ENCODE measurements at regions not wholly inside any gene's neighbourhood (a gene's known extent, or its start where the extent isn't known, plus 50 kb on each side); places are given as distances from the start of the nearest gene placed in this dataset.

DNA sequence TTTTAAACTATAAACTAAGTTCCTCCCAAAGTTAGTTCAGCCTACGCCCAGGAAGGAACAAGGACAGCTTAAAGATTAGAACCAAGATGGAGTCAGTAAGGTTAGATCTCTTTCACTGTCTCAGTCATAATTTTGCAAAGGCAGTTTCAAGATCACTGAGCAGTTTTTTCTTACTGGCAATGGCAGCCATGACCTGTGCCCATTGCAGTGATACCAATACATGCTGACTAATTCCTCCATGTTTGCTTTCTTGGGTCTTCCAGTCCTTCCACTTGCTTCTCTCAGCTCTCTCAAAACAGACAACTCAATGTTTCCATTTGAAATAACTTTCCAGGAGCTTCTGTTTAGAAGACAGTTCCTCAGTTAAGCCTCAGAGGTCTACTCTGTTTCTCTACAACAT, 79.5 kb downstream of the PCDH18 start:
- DNase-seq (no peak), ATAC-seq (no peak)
- intact Hi-C loops (cut with DNase I): no loop called here
- no peaks in the 10 kb centered on the region for H3K4me1 ChIP-seq
- H3K4me3 ChIP-seq: no peak overlapping the region
- H3K27ac ChIP-seq: no peak overlapping the region
- no peaks in the 10 kb centered on the region for H3K27me3 ChIP-seq (ENCODE audit: low read depth)
- TF ChIP-seq, protein P1, sequence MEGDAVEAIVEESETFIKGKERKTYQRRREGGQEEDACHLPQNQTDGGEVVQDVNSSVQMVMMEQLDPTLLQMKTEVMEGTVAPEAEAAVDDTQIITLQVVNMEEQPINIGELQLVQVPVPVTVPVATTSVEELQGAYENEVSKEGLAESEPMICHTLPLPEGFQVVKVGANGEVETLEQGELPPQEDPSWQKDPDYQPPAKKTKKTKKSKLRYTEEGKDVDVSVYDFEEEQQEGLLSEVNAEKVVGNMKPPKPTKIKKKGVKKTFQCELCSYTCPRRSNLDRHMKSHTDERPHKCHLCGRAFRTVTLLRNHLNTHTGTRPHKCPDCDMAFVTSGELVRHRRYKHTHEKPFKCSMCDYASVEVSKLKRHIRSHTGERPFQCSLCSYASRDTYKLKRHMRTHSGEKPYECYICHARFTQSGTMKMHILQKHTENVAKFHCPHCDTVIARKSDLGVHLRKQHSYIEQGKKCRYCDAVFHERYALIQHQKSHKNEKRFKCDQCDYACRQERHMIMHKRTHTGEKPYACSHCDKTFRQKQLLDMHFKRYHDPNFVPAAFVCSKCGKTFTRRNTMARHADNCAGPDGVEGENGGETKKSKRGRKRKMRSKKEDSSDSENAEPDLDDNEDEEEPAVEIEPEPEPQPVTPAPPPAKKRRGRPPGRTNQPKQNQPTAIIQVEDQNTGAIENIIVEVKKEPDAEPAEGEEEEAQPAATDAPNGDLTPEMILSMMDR (IDR thresholded peaks at IDR 0.05): no peak
- no peaks in the 10 kb centered on the region for H3K9me3 ChIP-seq
- no peaks in the 10 kb centered on the region for H3K36me3 ChIP-seq

DNA sequence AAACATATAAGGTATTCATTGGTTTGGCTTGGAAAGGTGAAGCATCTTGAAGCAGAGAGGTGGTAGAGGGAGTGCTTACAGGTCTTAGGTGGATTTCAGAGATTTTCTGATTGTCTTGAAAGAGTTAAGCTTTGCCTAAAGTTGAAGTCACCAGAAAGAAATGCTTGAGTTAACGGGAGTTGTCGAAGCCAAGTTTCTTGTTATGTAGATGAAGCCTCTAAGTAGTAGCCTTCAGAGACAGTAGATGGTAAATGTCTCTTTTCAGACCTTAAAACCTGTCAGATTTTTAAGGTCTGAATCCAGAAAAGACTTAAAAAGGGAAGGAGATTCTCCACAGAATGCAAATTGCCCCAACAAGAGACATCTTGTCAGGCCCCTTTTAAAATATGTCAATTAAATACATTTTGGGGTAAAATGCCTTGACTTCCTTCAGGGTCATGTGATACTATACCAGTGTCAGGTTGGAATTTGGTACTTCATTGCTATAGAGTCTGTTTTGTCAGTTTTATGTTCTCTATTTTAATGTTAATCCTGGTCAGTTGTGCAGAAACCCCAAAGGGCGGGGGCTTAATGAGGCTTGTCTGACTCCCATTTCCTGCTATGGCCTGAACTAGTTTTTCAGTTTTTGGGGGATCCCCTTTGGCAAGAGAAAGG, 81.0 kb downstream of the PCDH18 start:
- H3K4me1 ChIP-seq: no peaks in the 10 kb centered on the region
- H3K9me3 ChIP-seq: no peaks in the 10 kb centered on the region
- TF ChIP-seq, protein P1 (IDR thresholded peaks at IDR 0.05): no peak
- intact Hi-C loops (cut with DNase I): no loop called here
- no peak overlapping the region for H3K27ac ChIP-seq
- DNase-seq: no peak
- ATAC-seq: no peak
- no peaks in the 10 kb centered on the region for H3K27me3 ChIP-seq (ENCODE audit: low read depth)
- no peak overlapping the region for H3K4me3 ChIP-seq
- H3K36me3 ChIP-seq: no peaks in the 10 kb centered on the region

DNA sequence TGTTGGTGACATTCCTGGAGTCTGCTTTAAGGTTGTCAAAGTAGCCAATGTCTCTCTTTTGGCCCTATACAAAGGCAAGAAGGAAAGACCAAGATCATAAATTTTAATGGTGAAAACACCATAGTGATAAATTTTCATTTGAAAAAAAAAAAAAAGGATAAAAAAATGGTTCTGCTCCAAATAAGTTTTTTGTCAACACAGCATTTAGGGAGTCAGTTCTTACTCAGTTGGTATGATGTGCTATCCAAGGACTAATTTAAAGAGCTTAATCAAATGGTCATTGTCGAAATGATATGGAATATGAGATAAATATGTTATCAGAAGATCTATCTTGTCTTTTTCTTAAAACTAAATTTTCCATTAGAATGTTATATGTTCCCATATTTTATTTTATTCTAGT, 83.9 kb downstream of the PCDH18 start:
- Histone ChIP-seq H3K4me3 (no peak overlapping the region), H3K9me3 (no peaks in the 10 kb centered on the region), H3K27me3 (ENCODE audit: low read depth) (no peaks in the 10 kb centered on the region), H3K36me3 (no peaks in the 10 kb centered on the region), H3K4me1 (no peaks in the 10 kb centered on the region), H3K27ac (no peak overlapping the region)
- DNase-seq (no peak), ATAC-seq (no peak)
- TF ChIP-seq, protein P1 (IDR thresholded peaks at IDR 0.05): no peak
- intact Hi-C loops (cut with DNase I): no loop called here

DNA sequence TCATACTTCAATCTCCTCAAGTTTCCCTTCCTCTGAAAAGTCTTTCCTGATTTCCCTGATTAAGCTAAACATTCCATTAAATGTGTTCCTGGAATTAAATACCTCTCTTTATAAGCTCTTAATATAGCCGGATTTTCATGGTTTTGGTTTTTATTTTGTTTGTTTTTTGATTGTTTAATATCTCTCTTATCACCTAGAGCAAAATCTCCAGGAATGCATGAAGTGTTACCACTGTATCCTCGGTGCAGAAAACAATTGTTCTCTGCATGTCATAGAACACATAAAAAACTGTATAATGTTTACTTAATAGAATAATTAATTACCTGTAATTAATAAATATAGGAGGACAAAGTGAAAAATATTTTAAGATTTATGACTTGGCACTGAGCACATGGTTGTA, 86.2 kb downstream of the PCDH18 start:
- Histone ChIP-seq H3K36me3 (no peaks in the 10 kb centered on the region), H3K9me3 (no peaks in the 10 kb centered on the region), H3K27me3 (ENCODE audit: low read depth) (no peaks in the 10 kb centered on the region), H3K4me3 (no peak overlapping the region), H3K4me1 (no peaks in the 10 kb centered on the region), H3K27ac (no peak overlapping the region)
- intact Hi-C loops (cut with DNase I): no loop called here
- ATAC-seq (no peak), DNase-seq (no peak)
- TF ChIP-seq, protein P1 (IDR thresholded peaks at IDR 0.05): no peak

DNA sequence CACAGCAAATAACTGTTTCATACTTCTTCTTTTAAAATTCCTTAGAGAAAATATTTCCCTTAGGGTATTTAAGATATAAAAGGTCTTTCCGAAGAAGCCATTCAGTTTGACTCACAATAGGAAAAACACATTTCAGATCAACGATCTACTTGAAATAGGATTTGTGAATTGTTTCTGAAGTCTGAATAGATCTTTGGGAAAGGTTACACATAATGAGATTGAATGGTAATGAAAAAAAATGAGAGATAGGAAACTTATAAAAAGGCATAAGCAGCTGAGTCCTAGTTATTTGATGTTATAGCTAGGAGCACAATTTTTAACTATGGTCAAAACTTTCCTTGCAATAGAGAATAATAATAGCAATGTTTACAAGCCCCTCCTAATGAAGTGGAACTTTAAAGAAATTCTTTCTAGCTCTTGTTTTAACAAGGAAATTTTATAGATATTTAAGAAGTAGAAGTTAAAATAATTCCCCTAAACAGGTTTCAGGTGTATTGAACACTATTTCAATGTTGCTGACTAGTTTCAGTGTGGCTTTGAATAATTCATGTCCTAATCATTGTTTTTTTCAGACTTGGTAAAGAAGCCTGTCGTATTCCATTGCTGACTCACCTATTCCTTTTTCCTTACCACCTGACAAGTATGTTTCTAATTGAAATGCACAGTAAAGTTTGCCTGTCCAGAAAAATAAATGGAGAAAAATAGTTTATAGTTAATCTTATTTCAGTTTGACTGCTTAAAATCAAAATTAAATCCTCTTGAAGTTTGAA, 89.1 kb downstream of the PCDH18 start:
- DNase-seq: no peak
- H3K9me3 ChIP-seq: no peaks in the 10 kb centered on the region
- H3K4me1 ChIP-seq: no peaks in the 10 kb centered on the region
- no peak overlapping the region for H3K27ac ChIP-seq
- TF ChIP-seq, protein P1 (IDR thresholded peaks at IDR 0.05): no peak
- intact Hi-C loops (cut with DNase I): no loop called here
- no peak overlapping the region for H3K4me3 ChIP-seq
- no peaks in the 10 kb centered on the region for H3K27me3 ChIP-seq (ENCODE audit: low read depth)
- no peak for ATAC-seq
- no peaks in the 10 kb centered on the region for H3K36me3 ChIP-seq

Measured in lower lobe of right lung (tissue), 2 donors.